ENCODE measurements at regions not wholly inside any gene's neighbourhood (a gene's known extent, or its start where the extent isn't known, plus 50 kb on each side); places are given as distances from the start of the nearest gene placed in this dataset.

DNA sequence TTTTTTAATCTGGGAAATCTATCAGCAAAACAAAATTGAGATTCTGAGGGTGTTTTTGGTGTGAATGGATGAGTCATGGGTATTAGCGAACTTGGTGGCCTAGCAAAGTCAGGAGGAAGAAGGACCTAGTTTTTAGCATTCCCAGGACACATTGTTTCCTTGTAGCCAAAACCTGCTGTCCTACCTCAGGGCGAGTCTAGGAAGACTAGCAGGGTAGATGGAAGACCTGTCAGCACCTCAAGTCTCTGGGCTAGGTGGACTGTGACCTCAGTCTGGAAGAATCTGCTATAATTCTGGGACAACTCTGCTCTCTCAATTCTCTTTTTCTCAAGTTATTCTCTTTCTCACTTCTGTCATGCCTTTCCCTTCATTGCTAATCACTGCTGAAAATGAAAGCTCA lies 1399.3 kb upstream of the LRRTM1 start:
- no peak for DNase-seq (ENCODE audit: low spot score)

DNA sequence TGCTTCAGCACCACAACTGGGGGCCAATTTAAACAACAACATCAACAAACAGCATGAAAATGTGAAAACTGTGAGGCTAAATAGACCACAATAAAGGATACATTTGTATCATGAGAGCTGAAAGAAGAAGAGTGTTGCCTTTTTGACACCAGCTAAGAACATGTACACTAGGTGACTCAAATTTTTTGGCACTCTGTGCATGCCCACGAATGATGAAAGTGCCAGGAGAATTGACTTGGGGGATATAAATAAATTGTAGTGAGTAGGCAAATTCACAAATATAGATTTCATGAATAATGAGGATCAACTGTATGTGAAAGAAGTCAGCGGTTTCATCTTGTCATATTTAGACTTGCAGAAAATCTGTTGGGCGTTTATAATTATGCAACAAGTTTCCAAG lies 1388.0 kb upstream of the LRRTM1 start:
- no peak for DNase-seq (ENCODE audit: low spot score)

DNA sequence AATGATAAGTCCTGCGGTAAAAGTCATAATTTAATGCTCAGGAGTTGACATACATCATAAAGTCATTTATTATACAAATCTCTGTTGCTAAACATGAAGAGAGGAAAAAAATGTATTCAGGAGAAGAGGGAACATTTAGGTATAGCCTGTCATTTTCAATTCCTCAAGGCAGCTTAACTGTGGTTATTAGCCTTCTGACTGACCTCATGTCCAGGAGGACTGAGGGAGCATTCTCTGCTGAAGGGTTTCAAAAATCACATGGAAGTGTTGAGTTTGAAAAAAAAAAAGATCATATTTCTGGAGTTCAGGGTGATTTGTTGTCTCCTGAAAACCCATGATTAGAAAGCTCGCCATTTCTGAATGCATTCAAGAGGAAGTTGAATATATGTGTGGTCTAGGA lies 1371.1 kb upstream of the LRRTM1 start:
- no peak for DNase-seq (ENCODE audit: low spot score)

DNA sequence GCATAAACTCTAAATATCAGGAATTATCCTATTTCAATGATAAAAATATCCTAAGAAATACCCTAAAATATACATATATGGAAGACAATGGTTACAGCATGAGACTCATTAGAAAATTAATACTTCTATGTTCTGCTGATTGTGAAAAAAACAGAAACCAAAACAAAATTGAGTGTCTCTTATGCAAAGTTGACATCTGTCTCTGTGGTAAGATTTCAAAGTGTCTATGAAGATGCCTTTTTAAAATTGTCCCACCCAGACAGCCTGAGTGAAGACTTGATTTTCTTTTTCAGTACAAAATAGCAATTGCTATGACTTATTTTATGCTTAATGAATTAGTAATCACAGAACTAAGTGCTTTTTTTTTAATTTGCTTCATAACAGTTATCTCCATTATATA lies 1368.4 kb upstream of the LRRTM1 start:
- DNase-seq (ENCODE audit: low spot score), result no peak

DNA sequence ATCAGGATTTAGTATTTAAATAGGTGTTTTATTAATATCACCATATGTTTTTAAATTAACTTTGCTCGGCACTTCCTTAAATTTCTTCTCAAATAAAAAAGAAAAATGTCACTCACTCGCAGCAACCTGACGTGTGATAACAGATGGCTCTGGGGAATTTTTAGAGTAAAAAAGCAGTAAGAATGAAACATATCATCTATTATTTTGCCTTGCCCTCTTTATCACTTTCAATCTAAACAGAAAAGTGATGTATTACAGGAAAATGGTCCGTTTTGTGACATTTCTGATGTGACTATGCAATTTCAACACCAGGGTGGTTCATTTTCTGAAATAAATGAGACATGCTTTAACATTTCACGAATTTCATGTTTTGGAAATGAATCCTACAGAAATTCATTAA lies 1368.0 kb upstream of the LRRTM1 start:
- no peak for DNase-seq (ENCODE audit: low spot score)

DNA sequence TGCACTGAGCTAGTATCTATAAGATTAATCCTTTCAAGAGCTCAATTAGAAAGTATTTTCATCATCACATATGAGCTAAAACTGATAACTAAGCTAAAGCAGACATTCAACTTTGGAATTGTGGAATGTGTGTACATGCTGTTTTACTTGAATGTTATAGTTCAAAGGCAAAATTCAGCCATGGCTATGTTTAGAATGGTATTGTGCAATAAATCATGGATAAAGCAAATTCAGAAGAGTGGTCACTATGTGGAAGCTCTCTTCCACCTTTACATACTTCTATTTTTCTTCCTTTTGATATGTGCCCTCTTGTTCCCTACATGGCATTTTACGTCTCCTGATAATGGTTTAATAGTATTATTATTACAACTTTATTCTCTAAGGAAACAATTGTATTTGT lies 1366.3 kb upstream of the LRRTM1 start:
- no peak for DNase-seq (ENCODE audit: low spot score)

DNA sequence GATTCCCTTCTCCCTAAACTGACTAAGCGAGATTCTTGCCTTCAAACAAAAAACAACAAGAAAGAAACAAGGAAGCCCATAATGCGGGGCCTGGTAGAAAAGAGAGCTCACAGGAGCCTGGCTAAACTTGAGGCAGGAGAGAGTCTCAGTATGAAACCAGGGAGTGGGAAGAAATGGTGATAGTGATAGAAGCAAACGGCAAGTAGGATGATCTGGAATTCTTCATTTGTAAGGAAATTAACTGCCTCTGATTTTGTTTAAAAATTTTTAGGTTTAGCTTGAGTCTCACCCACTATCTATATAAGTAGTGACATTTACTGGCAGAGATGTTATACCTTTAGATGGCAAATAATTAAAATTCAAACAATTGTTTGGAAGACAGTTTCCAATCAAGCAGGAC lies 1356.5 kb upstream of the LRRTM1 start:
- no peak for DNase-seq (ENCODE audit: low spot score)

DNA sequence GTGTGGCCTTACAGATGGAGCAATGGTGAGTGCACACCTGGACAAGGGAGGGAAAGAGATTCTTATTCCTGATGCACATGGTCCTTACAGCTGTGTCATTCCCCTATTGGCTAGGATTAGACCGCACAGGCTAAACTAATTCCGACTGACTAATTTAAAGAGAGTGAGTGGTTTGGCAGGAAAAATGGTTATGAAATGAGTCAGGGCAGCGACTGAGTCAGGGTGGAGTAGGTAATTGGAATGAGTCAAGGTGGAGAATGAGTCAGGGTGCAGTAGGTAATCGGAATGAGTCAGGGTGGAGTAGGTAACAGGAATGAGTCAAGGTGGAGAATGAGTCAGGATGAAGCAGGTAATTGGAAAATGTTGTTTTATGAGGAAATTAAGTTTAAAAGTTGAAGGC lies 1353.7 kb upstream of the LRRTM1 start:
- no peak for DNase-seq (ENCODE audit: low spot score)

DNA sequence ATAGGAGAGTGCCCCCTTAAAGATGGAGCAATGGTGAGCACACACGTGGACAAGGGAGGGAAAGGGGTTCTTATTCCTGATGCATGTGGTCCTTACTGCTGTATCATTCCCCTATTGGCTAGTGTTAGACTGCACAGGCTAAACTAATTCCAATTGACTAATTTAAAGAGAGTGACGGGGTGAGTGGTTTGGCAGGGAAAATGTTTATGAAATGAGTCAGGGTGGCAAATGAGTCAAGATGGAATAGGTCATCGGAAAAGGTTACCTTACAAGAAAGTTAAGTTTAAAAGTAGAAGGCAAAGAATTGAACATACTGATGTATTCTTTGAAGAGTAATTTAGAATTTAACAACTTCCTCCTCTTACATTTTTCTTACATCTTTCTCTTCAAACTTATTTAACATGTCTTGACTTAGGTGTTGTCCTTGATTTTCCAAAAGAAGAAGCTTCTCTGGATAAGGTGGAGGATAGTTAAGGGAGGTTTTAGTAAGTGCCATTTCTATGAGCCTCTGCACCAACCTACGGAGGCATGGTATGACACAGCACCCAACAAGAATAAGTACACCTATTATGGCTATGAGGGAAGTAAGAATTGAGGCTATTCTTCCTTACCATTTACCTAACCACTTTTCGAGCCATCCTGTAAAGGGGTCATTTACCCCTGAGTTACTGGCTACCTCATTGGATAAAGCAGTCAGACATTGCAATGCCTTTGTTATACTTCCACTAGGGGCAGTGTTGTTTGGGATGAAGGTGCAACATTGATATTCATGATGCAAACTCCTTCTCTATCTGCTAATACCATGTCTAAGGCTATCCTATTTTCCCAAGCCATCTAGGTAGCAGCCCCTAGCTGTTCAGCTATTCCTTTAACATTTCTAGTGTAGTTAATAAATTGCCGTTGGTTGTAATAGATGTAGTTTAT lies 1345.8 kb upstream of the LRRTM1 start:
- no peak for DNase-seq (ENCODE audit: low spot score)

DNA sequence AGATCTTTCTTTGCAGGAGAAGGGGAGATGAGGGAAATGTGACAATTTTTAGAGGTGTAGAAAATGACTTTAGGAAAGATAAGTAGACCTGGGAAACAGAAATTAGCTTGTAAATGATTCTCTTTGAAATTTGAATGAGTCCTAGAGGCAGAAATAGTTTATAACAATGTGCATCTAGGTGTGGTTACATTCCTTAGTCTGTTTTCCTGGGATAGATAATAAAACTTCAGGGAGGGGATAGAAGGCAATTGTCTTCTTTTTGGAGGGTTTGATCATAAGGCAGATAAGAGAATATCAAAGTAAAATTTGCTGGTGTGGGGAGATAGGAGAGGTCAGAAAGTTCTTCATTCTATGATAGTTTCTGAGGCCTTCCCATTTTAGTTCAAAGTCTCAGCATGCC lies 1344.3 kb upstream of the LRRTM1 start:
- DNase-seq (ENCODE audit: low spot score), result no peak

DNA sequence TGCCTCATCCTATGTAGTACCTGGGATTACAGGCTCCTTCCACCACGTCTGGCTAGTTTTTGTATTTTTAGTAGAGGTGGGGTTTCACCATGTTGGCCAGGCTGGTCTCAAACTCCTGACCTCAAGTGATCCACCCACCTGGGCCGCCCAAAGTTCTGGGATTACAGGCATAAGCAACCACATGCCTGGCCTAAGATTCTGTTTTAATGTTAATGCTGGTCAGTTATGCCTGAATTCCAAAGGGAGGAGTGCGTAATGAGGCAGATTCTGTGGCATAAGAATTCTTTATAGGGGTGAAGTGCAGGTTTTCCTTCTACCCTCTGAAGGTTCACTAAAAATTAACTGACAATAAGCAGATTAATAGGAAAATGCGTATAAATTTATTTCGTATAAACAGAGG lies 1343.8 kb upstream of the LRRTM1 start:
- no peak for DNase-seq (ENCODE audit: low spot score)

DNA sequence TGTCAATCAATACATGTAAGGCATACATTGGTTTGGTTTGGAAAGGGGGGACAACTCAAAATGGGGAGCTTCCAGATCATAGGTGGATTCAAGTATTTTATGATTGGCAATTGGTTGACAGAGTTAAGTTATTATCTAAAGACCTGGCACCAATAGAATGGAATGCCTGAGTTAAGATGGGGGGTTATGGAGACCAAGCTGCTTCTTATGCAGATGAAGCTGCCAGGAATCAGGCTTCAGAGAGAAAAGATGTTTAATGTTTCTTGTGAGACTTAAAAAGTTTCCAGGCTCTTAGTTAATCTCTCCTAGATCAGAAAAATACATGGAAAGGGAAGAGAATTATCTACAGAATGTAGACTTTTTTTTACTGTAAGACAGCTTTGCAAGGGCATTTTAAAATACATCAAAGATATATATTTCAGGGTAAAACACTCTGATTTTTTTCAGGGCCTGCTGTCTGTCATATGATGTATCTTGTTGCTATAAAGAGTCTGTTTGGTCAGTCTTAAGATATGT lies 1343.2 kb upstream of the LRRTM1 start:
- no peak for DNase-seq (ENCODE audit: low spot score)

DNA sequence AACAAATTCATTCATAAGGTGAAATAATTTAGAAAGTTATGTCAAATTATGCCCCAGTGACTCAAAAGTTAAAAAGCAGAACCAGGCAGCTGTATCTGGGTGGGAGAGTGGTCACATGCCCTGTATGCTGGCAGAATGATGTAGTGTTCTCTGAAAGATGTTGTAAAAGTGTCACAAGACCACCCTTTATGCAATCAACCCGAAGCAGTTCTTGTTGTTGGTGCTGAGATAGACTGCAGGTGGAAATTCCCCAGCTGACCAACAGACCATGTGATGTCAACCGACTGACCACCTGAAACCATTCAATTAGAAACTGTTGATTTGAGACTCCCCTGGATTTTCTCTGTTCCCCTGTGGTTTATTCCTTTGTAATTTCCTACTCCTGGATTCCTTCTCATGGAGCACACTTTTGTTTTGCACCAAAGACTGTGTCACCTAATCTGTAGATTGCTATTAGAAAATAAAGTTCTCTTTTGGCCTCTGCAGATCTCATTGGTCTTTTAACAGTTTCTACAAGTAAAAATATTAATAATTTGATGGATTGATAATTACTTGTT lies 1341.3 kb upstream of the LRRTM1 start:
- no peak for DNase-seq (ENCODE audit: low spot score)

DNA sequence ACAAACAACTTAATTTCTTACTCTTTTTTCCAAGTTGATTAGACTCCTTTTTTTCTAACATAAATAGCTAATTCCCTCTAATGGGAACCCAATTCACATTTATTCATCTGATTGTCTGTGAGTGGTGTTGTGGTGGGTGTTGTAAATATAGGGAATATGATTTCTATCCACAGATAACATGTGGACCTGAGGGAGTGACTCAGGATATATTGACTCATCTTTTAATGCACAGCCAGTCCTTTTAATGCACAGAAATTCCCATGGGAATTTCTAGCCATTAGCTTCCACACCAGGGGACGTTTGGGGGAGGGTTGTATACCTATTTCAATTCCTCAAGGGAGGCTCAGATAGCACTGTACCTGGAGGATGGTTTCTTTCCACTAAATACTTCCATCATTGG lies 1339.6 kb upstream of the LRRTM1 start:
- no peak for DNase-seq (ENCODE audit: low spot score)

DNA sequence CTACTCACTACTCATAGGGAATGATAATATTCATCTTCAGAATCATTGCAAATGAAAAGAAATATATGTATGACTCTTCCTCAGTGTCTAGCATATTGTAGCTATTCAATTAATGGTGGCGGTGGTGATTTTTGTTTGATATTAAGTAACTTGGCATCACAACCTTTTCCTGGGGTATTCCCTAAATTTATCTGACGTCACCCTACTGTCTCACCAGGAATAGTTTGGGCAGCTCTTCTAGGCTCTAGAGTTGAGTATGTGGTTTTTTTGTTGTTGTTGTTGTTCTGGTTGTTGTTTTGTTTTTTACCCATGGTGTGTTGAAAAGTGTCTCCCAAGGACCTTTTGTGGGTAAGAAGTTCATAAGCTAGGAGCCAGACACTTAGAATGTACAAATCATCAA lies 1320.3 kb upstream of the LRRTM1 start:
- no peak for DNase-seq (ENCODE audit: low spot score)

DNA sequence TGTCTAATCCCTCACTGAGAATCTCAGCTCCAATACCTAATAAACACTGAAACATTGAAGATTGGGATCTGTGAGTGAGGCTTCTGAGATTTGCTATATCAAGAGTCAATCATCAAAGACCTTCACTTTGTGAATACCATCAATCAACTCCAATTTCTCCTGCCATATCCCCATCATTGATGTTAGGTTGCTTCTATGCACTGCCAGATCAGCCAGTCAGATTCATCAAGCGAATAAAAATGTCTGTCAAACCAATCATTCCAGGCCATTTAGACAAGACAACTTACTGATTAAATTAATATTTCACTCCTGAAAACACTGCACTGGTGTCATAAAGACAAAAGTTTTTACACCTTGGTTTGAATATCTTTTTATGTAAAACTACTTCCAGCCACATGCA lies 1295.5 kb upstream of the LRRTM1 start:
- DNase-seq (ENCODE audit: low spot score), result no peak

DNA sequence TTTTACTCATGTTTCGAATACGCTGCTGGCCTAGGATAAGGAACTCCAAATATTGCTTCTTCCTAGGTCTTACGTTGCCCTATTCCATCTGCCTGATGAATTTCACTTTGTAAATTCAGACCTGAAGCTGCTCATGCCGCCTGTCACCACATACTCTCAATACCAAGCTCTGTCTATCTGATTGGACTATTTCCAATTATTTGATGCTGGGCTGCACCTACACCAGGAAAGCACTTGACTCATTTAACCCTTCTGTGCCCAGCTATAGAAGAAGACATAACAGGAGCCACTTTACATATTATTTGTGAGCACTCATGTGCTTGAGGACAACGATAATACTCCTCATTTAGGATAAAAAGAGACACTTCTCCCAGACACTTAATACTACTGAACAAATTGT lies 1293.9 kb upstream of the LRRTM1 start:
- DNase-seq (ENCODE audit: low spot score), result no peak

DNA sequence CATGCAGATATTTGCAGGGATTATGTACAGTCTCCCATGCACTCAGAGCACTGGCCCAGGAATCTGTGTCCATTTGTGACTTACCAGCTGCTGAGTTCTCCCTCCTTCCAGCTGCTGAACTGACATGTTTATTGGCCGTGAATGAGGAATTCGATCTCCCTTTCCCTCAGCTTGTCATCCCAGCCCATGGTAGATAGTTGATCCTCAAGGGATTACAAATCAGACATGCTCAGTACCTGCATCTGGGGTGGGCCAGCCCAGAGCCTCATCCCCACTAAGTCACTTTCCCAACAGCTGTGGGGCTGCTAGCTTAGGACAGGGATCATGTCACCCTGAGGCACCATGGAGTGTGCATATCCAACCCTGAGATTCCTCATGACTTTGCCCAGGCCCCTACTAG lies 1284.9 kb upstream of the LRRTM1 start:
- DNase-seq (ENCODE audit: low spot score), result no peak

DNA sequence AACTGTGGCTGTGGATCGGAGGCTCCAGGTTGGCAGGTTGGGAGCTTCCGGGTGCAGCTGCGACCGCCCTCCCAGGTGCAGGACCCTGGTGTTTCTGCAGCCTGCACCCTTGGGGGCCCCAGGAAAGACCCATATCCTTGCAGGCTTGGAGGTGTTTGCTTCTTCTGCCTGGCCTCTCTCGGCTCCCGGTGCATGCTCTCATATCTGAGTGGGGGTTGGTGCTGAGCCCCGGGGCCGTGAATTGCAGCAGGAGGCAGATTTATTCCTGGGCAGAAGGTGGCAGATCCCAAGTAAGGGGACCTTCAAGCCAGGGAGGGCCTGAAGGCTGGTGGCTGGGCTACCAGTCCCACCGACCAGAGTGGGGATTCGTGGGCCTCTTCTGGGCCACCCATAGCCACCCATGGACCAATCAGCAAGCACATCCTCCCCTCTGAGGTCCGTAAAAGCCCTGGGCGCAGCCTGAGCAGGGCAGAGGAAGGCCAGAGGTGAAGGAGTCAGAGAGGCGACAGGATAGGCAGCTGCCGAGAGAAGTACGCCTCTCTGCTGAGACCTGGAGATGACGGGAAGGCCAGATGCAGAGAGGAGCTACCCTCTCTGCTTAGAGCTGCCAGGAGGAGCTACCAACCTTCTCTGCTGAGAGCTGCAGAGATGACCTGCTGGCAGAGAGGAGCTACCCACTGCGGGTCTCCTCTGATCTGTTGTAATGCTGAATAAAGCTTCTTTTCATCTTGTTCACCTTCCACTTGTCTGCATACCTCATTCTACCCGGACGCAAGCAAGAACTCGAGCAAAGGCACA lies 1279.0 kb upstream of the LRRTM1 start:
- DNase-seq (ENCODE audit: low spot score), result no peak

DNA sequence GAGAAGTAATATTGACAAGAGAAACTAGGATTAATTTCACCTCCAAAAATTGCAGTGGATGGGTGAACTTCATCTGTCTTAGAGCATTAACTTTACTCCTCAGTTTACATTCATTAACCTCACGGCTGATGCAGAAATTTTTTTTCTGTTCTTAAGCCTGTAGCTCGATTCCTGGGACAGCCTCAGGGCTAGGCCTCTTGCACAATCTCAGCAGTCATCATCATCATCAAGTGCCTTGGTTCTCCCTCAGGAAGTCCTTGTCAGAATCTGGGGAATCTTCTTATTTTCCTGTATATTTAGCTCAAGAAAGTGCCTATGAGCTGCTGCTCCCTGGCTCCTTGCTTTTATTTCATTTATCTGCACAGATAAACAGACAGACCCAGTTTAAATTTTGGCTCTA lies 1272.2 kb upstream of the LRRTM1 start:
- no peak for DNase-seq (ENCODE audit: low spot score)

DNA sequence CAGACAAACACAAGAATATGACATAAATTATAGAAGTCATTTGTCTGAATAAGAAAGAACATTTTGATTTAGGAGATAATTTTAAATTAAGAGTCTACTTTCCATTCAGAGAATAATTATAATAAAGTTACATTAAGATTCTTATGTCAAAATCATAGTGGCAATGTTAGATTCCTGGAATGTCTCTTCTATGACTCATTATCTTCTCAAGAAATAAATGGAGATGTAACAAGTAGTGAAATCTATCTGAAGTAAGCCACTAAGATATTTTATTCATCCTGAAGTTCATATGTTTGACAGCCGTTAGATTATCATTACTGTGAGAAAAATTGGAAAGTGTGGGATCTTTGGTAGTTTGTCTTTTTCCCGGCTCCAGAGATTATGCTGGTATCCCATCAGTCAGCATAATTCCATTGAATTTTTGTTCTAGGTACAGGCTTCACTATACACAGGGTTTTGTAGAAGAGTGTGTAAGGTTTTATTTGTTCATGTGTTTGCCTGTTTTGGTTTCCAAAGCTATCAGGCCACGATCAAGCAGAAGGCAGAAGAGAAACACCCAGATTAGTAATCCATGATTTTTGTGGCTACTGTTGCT lies 1246.6 kb upstream of the LRRTM1 start:
- no peak for DNase-seq (ENCODE audit: low spot score)

DNA sequence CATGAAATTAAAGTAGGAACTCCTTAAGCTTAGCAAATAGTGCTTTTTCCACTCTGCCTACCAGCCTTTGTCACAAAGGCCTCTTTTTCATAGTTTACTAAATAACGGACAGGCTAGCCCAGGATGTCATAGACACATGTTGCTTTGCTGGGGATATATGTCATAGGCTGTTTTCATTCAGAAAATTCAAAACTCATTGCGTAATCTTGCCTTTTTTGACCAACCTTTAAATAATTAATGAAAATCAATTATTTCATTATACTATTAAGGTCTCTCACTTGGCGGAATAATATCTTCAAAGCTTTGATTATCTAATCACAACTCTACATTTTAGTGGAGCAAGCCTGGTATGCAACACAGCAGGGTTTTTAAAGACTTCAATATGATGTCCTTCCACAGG lies 1245.7 kb upstream of the LRRTM1 start:
- no peak for DNase-seq (ENCODE audit: low spot score)

DNA sequence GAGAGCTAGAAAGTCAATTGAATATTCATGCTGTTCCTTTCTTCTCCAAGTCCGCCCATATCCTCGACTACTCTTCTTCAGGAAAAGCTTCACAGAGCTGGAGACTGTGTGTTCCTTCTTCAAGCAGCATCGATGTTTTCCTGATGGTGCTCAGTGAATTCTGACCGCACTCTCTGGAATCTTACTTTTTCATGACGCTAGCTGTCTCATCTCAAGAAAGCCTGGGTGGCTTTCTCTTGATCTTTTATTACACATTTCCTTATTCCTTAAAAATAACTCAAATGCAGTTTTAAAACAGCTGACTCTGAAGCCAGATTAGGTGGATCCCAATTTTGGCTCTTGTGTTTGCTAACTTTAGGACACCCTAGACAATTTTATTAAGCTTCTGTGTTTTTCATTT lies 1245.1 kb upstream of the LRRTM1 start:
- DNase-seq (ENCODE audit: low spot score), result no peak

Measured in left forelimb (tissue), 1 donor.